ENCODE measurements at regions not wholly inside any gene's neighbourhood (a gene's known extent, or its start where the extent isn't known, plus 50 kb on each side); places are given as distances from the start of the nearest gene placed in this dataset.

DNA sequence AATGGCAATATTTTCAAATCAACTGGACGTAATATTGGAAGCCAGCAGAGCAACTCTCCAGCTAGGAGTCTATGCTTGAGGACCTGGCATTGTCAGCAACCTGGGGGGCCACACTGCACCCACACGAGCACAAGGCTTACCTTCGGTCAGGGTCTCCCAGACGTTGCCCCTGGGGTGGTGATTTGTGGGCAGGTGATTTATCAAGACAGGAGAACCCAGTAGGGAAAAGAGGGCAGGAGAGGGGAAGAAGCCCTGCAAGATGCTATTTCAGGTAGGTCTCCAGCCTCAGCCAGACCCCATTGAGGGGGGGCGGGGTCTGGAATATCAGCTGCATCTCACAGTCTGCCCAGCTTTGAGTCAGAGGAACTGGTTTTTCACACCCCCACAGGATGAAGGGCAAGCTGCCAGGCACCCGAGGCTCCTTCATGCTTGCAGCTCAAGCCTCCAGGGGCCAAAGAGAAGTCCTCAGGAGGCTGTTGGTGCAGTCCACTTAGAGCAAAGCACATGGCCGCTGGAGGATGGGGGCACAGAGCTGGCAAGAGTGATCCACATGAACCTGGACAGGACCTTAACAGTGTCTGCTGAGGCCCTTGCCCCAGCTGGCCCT is 80.9 kb upstream of the UQCRFS1 start (continued):
- TF ChIP-seq, protein P1, sequence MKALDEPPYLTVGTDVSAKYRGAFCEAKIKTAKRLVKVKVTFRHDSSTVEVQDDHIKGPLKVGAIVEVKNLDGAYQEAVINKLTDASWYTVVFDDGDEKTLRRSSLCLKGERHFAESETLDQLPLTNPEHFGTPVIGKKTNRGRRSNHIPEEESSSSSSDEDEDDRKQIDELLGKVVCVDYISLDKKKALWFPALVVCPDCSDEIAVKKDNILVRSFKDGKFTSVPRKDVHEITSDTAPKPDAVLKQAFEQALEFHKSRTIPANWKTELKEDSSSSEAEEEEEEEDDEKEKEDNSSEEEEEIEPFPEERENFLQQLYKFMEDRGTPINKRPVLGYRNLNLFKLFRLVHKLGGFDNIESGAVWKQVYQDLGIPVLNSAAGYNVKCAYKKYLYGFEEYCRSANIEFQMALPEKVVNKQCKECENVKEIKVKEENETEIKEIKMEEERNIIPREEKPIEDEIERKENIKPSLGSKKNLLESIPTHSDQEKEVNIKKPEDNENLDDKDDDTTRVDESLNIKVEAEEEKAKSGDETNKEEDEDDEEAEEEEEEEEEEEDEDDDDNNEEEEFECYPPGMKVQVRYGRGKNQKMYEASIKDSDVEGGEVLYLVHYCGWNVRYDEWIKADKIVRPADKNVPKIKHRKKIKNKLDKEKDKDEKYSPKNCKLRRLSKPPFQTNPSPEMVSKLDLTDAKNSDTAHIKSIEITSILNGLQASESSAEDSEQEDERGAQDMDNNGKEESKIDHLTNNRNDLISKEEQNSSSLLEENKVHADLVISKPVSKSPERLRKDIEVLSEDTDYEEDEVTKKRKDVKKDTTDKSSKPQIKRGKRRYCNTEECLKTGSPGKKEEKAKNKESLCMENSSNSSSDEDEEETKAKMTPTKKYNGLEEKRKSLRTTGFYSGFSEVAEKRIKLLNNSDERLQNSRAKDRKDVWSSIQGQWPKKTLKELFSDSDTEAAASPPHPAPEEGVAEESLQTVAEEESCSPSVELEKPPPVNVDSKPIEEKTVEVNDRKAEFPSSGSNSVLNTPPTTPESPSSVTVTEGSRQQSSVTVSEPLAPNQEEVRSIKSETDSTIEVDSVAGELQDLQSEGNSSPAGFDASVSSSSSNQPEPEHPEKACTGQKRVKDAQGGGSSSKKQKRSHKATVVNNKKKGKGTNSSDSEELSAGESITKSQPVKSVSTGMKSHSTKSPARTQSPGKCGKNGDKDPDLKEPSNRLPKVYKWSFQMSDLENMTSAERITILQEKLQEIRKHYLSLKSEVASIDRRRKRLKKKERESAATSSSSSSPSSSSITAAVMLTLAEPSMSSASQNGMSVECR (CRISPR knock-in tag; IDR thresholded peaks at IDR 0.05; ENCODE audit: borderline replicate concordance) = no peak
- TF ChIP-seq ELF4 (CRISPR knock-in tag; IDR thresholded peaks at IDR 0.05; ENCODE audit: low read depth) (no peak), JUN (CRISPR knock-in tag; IDR thresholded peaks at IDR 0.05) (no peak), GRHL2 (CRISPR knock-in tag; IDR thresholded peaks at IDR 0.05; ENCODE audit: insufficient replicate concordance, severe bottlenecking) (no peak), CREM (CRISPR knock-in tag; IDR thresholded peaks at IDR 0.05) (no peak), SMAD4 (CRISPR knock-in tag; IDR thresholded peaks at IDR 0.05) (no peak)
- TF ChIP-seq, protein P2, sequence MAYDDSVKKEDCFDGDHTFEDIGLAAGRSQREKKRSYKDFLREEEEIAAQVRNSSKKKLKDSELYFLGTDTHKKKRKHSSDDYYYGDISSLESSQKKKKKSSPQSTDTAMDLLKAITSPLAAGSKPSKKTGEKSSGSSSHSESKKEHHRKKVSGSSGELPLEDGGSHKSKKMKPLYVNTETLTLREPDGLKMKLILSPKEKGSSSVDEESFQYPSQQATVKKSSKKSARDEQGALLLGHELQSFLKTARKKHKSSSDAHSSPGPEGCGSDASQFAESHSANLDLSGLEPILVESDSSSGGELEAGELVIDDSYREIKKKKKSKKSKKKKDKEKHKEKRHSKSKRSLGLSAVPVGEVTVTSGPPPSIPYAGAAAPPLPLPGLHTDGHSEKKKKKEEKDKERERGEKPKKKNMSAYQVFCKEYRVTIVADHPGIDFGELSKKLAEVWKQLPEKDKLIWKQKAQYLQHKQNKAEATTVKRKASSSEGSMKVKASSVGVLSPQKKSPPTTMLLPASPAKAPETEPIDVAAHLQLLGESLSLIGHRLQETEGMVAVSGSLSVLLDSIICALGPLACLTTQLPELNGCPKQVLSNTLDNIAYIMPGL (CRISPR knock-in tag; IDR thresholded peaks at IDR 0.05) = no peak

DNA sequence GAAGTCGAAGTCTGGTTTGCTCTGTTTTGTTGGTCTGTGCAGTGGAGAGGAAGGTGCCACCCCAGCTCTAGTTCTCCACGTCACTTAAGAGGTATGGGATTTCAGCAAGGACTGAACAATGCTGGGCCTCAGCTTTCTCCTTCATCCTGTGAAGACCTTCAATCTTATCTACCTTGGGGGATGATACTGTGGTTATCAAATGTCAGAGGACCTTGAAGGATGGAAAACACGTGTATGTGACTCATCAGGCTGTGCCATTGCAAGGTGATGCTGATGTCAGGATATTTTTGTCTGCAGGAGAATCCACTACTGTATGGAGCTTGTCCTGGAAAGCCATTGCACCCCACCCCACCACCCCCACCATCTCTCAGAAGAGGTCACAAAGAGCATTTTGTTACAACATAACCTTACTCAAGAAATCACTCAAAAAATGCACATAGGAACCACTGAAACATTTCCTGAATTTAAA is 81.4 kb upstream of the UQCRFS1 start:
- DNase-seq (ENCODE audit: low spot score) (no peak), ATAC-seq (no peak)
- POLR2A ChIA-PET = no interaction called here
- Mint-ChIP-seq H3K36me3 (no peaks in the 10 kb centered on the region; the same call in 1 of the 2 replicates), H3K9me3 (peaks cover 9% of the 10 kb centered on the region), H3K4me1 (0 out of 2 replicates have a peak, but pooled peaks cover 3% of the 10 kb centered on the region), H3K27me3 (ENCODE audit: low read depth) (peaks cover 7% of the 10 kb centered on the region; the same call in 1 of the 2 replicates), H3K27ac (no peak overlapping the region), H3K4me3 (no peak overlapping the region)
- CTCF ChIA-PET = interaction anchor here (1.1 kb wide), 1 partner anchor 184 kb away, joined by 5 read pairs; no protein-coding TSS in a partner anchor
- TF ChIP-seq, protein P3, sequence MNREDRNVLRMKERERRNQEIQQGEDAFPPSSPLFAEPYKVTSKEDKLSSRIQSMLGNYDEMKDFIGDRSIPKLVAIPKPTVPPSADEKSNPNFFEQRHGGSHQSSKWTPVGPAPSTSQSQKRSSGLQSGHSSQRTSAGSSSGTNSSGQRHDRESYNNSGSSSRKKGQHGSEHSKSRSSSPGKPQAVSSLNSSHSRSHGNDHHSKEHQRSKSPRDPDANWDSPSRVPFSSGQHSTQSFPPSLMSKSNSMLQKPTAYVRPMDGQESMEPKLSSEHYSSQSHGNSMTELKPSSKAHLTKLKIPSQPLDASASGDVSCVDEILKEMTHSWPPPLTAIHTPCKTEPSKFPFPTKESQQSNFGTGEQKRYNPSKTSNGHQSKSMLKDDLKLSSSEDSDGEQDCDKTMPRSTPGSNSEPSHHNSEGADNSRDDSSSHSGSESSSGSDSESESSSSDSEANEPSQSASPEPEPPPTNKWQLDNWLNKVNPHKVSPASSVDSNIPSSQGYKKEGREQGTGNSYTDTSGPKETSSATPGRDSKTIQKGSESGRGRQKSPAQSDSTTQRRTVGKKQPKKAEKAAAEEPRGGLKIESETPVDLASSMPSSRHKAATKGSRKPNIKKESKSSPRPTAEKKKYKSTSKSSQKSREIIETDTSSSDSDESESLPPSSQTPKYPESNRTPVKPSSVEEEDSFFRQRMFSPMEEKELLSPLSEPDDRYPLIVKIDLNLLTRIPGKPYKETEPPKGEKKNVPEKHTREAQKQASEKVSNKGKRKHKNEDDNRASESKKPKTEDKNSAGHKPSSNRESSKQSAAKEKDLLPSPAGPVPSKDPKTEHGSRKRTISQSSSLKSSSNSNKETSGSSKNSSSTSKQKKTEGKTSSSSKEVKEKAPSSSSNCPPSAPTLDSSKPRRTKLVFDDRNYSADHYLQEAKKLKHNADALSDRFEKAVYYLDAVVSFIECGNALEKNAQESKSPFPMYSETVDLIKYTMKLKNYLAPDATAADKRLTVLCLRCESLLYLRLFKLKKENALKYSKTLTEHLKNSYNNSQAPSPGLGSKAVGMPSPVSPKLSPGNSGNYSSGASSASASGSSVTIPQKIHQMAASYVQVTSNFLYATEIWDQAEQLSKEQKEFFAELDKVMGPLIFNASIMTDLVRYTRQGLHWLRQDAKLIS (CRISPR knock-in tag; IDR thresholded peaks at IDR 0.05; ENCODE audit: borderline replicate concordance) = no peak
- TF ChIP-seq GRHL2 (CRISPR knock-in tag; IDR thresholded peaks at IDR 0.05; ENCODE audit: insufficient replicate concordance, severe bottlenecking) = no peak
- TF ChIP-seq, protein P4, sequence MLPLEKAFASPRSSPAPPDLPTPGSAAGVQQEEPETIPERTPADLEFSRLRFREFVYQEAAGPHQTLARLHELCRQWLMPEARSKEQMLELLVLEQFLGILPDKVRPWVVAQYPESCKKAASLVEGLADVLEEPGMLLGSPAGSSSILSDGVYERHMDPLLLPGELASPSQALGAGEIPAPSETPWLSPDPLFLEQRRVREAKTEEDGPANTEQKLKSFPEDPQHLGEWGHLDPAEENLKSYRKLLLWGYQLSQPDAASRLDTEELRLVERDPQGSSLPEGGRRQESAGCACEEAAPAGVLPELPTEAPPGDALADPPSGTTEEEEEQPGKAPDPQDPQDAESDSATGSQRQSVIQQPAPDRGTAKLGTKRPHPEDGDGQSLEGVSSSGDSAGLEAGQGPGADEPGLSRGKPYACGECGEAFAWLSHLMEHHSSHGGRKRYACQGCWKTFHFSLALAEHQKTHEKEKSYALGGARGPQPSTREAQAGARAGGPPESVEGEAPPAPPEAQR (CRISPR knock-in tag; IDR thresholded peaks at IDR 0.05) = no peak
- TF ChIP-seq ZNF219 (CRISPR knock-in tag; IDR thresholded peaks at IDR 0.05; ENCODE audit: borderline replicate concordance) = no peak
- no peak for TF ChIP-seq TEAD1 (CRISPR knock-in tag; IDR thresholded peaks at IDR 0.05)
- TF ChIP-seq MYBL2 (CRISPR knock-in tag; IDR thresholded peaks at IDR 0.05) = no peak
- TF ChIP-seq ZNF416 (CRISPR knock-in tag; IDR thresholded peaks at IDR 0.05) = no peak
- TF ChIP-seq, protein P5, sequence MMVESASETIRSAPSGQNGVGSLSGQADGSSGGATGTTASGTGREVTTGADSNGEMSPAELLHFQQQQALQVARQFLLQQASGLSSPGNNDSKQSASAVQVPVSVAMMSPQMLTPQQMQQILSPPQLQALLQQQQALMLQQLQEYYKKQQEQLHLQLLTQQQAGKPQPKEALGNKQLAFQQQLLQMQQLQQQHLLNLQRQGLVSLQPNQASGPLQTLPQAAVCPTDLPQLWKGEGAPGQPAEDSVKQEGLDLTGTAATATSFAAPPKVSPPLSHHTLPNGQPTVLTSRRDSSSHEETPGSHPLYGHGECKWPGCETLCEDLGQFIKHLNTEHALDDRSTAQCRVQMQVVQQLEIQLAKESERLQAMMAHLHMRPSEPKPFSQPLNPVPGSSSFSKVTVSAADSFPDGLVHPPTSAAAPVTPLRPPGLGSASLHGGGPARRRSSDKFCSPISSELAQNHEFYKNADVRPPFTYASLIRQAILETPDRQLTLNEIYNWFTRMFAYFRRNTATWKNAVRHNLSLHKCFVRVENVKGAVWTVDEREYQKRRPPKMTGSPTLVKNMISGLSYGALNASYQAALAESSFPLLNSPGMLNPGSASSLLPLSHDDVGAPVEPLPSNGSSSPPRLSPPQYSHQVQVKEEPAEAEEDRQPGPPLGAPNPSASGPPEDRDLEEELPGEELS (CRISPR knock-in tag; IDR thresholded peaks at IDR 0.05) = no peak
- no peak for TF ChIP-seq ZNF263 (CRISPR knock-in tag; IDR thresholded peaks at IDR 0.05; ENCODE audit: low read depth)
- no peak for TF ChIP-seq JAZF1 (CRISPR knock-in tag; IDR thresholded peaks at IDR 0.05)
- no peak for TF ChIP-seq ZNF396 (CRISPR knock-in tag; IDR thresholded peaks at IDR 0.05; ENCODE audit: borderline replicate concordance)
- no peak for TF ChIP-seq NFATC4 (CRISPR knock-in tag; IDR thresholded peaks at IDR 0.05)
- TF ChIP-seq, protein P6, sequence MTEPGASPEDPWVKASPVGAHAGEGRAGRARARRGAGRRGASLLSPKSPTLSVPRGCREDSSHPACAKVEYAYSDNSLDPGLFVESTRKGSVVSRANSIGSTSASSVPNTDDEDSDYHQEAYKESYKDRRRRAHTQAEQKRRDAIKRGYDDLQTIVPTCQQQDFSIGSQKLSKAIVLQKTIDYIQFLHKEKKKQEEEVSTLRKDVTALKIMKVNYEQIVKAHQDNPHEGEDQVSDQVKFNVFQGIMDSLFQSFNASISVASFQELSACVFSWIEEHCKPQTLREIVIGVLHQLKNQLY (CRISPR knock-in tag; IDR thresholded peaks at IDR 0.05) = no peak
- no peak for TF ChIP-seq GTF2I (CRISPR knock-in tag; conservative IDR thresholded peaks at IDR 0.05)

All from WTC11 (cell line).